GM12878 (cell line): ENCODE measurements at regions not wholly inside any gene's neighbourhood (a gene's known extent, or its start where the extent isn't known, plus 50 kb on each side); places are given as distances from the start of the nearest gene placed in this dataset.

ENCODE experiments used
- CHD1 ChIP-seq: IDR thresholded peaks from 2 replicates; pipeline ENCODE4 v1.6.1; 2012; ENCODE audit warnings: low read depth, low read length, improper control_type of control experiment
- HDAC2 ChIP-seq: fragments of 200-600 bp; sonication (generic); IDR thresholded peaks from 2 replicates; pipeline ENCODE4 v1.6.1; 2017
- JUNB ChIP-seq: IDR thresholded peaks from 2 replicates; pipeline ENCODE4 v1.6.1; 2016; ENCODE audit warnings: antibody characterized with exemption, mild to moderate bottlenecking
- LARP7 ChIP-seq: fragments of 450-650 bp; IDR thresholded peaks from 2 replicates; pipeline ENCODE4 v1.6.1; 2017; ENCODE audit warnings: mild to moderate bottlenecking
- MLLT1 ChIP-seq: fragments of 450-650 bp; IDR thresholded peaks from 2 replicates; pipeline ENCODE4 v1.6.1; 2016; ENCODE audit warnings: mild to moderate bottlenecking
- NFYA ChIP-seq: IDR thresholded peaks from 2 replicates; pipeline ENCODE4 v1.6.1; 2011; ENCODE audit warnings: low read depth, mild to moderate bottlenecking, low read length, improper control_type of control experiment, borderline replicate concordance
- NFYB ChIP-seq: IDR thresholded peaks from 2 replicates; pipeline ENCODE4 v1.6.1; 2011; ENCODE audit warnings: low read depth, mild to moderate bottlenecking, low read length, improper control_type of control experiment, moderate library complexity; ENCODE audit not compliant: insufficient read depth
- PAX5 ChIP-seq: IDR thresholded peaks from 2 replicates; pipeline ENCODE4 v1.6.1; 2011; ENCODE audit warnings: low read depth, low read length, borderline replicate concordance
- RUNX3 ChIP-seq: IDR thresholded peaks from 2 replicates; pipeline ENCODE4 v1.6.1; 2012; ENCODE audit warnings: low read length, inconsistent platforms
- TBL1XR1 ChIP-seq: IDR thresholded peaks from 2 replicates; pipeline ENCODE4 v1.6.1; 2012; ENCODE audit warnings: low read depth, low read length, improper control_type of control experiment
- ZBTB33 ChIP-seq: fragments of 450-650 bp; IDR thresholded peaks from 2 replicates; pipeline ENCODE4 v1.6.1; 2017; ENCODE audit warnings: mild to moderate bottlenecking
- ZNF592 ChIP-seq: fragments of 450-650 bp; IDR thresholded peaks from 2 replicates; pipeline ENCODE4 v1.6.1; 2017; ENCODE audit warnings: mild to moderate bottlenecking, moderate library complexity
- TF ChIP-seq, protein P1 (sequence below): fragments of 450-650 bp; IDR thresholded peaks from 2 replicates; pipeline ENCODE4 v1.6.1; 2018; ENCODE audit warnings: mild to moderate bottlenecking, low read depth, moderate library complexity; ENCODE audit not compliant: partially characterized antibody

- TF ChIP-seq ZNF592 = no peak
- no peak for TF ChIP-seq NFYB
- TF ChIP-seq NFYA = no peak
- TF ChIP-seq RUNX3 = no peak
- TF ChIP-seq HDAC2 = no peak
- TF ChIP-seq JUNB = no peak
- TF ChIP-seq LARP7 = no peak
- no peak for TF ChIP-seq CHD1
- TF ChIP-seq MLLT1 = no peak
- TF ChIP-seq TBL1XR1 = no peak
- no peak for TF ChIP-seq PAX5
- TF ChIP-seq, protein P1, sequence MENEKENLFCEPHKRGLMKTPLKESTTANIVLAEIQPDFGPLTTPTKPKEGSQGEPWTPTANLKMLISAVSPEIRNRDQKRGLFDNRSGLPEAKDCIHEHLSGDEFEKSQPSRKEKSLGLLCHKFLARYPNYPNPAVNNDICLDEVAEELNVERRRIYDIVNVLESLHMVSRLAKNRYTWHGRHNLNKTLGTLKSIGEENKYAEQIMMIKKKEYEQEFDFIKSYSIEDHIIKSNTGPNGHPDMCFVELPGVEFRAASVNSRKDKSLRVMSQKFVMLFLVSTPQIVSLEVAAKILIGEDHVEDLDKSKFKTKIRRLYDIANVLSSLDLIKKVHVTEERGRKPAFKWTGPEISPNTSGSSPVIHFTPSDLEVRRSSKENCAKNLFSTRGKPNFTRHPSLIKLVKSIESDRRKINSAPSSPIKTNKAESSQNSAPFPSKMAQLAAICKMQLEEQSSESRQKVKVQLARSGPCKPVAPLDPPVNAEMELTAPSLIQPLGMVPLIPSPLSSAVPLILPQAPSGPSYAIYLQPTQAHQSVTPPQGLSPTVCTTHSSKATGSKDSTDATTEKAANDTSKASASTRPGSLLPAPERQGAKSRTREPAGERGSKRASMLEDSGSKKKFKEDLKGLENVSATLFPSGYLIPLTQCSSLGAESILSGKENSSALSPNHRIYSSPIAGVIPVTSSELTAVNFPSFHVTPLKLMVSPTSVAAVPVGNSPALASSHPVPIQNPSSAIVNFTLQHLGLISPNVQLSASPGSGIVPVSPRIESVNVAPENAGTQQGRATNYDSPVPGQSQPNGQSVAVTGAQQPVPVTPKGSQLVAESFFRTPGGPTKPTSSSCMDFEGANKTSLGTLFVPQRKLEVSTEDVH = no peak
- TF ChIP-seq ZBTB33 = no peak
These were observed 763.5 kb upstream of the MANEA start (continued) for GRCh38 chr6:94813806-94814205.
